HEK293 (cell line): ENCODE measurements at regions not wholly inside any gene's neighbourhood (a gene's known extent, or its start where the extent isn't known, plus 50 kb on each side); places are given as distances from the start of the nearest gene placed in this dataset.

Source experiments
- CTCF ChIP-seq: fragments of 450-650 bp; formaldehyde crosslinking; IDR thresholded peaks from 2 replicates; pipeline ENCODE4 v1.5.1; 2016; ENCODE audit warnings: missing biosample characterization, missing genetic modification characterization
- HIC1 ChIP-seq: fragments of 450-650 bp; formaldehyde crosslinking; IDR thresholded peaks from 2 replicates; pipeline ENCODE4 v1.5.1; 2016; ENCODE audit warnings: missing biosample characterization, missing genetic modification characterization
- KLF1 ChIP-seq: fragments of 450-650 bp; formaldehyde crosslinking; IDR thresholded peaks from 2 replicates; pipeline ENCODE4 v1.5.1; 2016; ENCODE audit warnings: missing biosample characterization, missing genetic modification characterization
- MZF1 ChIP-seq: fragments of 450-650 bp; formaldehyde crosslinking; IDR thresholded peaks from 2 replicates; pipeline ENCODE4 v1.5.1; 2017; ENCODE audit warnings: missing biosample characterization, missing genetic modification characterization, borderline replicate concordance
- REST ChIP-seq: fragments of 450-650 bp; formaldehyde crosslinking; IDR thresholded peaks from 2 replicates; pipeline ENCODE4 v1.5.1; 2016; ENCODE audit warnings: missing biosample characterization, missing genetic modification characterization
- TCF7L2 ChIP-seq: IDR thresholded peaks from 2 replicates; pipeline ENCODE4 v1.6.1; 2011; ENCODE audit warnings: low read depth, mild to moderate bottlenecking, inconsistent platforms, low read length, moderate library complexity, borderline replicate concordance
- YY1 ChIP-seq: fragments of 450-650 bp; formaldehyde crosslinking; IDR thresholded peaks from 2 replicates; pipeline ENCODE4 v1.5.1; 2018; ENCODE audit warnings: missing biosample characterization, missing genetic modification characterization
- ZBTB21 ChIP-seq: fragments of 450-650 bp; formaldehyde crosslinking; IDR thresholded peaks from 2 replicates; pipeline ENCODE4 v1.5.1; 2017; ENCODE audit warnings: missing biosample characterization, missing genetic modification characterization
- ZNF138 ChIP-seq: fragments of 450-650 bp; formaldehyde crosslinking; IDR thresholded peaks from 2 replicates; pipeline ENCODE4 v1.5.1; 2016; ENCODE audit warnings: missing biosample characterization, missing genetic modification characterization, borderline replicate concordance
- ZNF2 ChIP-seq: fragments of 450-650 bp; formaldehyde crosslinking; IDR thresholded peaks from 2 replicates; pipeline ENCODE4 v1.5.1; 2016; ENCODE audit warnings: missing biosample characterization, missing genetic modification characterization
- ZNF394 ChIP-seq: fragments of 450-650 bp; formaldehyde crosslinking; IDR thresholded peaks from 2 replicates; pipeline ENCODE4 v1.5.1; 2016; ENCODE audit warnings: missing biosample characterization, missing genetic modification characterization, mild to moderate bottlenecking, moderate library complexity, borderline replicate concordance
- ZNF529 ChIP-seq: fragments of 450-650 bp; formaldehyde crosslinking; IDR thresholded peaks from 2 replicates; pipeline ENCODE4 v1.5.1; 2017; ENCODE audit warnings: missing genetic modification characterization, missing biosample characterization; ENCODE audit not compliant: insufficient replicate concordance
- ZNF670 ChIP-seq: fragments of 450-650 bp; formaldehyde crosslinking; IDR thresholded peaks from 2 replicates; pipeline ENCODE4 v1.5.1; 2016; ENCODE audit warnings: missing biosample characterization, missing genetic modification characterization, low read depth
- ZNF701 ChIP-seq: fragments of 450-650 bp; formaldehyde crosslinking; IDR thresholded peaks from 2 replicates; pipeline ENCODE4 v1.5.1; 2016; ENCODE audit warnings: missing biosample characterization, missing genetic modification characterization

GRCh38 chr1:62917314-62917713 is 133.4 kb downstream of the ATG4C start:
- no peak for TF ChIP-seq ZNF2 (tag by site-specific recombination)
- no peak for TF ChIP-seq CTCF (tag by site-specific recombination)
- no peak for TF ChIP-seq KLF1 (tag by site-specific recombination)
- TF ChIP-seq TCF7L2: no peak
- TF ChIP-seq MZF1: no peak
- no peak for TF ChIP-seq REST (tag by site-specific recombination)
- no peak for TF ChIP-seq ZNF701 (tag by site-specific recombination)
- TF ChIP-seq ZBTB21 (tag by site-specific recombination): no peak
- TF ChIP-seq ZNF394 (tag by site-specific recombination): no peak
- no peak for TF ChIP-seq ZNF670 (tag by site-specific recombination)
- no peak for TF ChIP-seq YY1
- no peak for TF ChIP-seq ZNF138 (tag by site-specific recombination)
- TF ChIP-seq HIC1 (tag by site-specific recombination): no peak
- no peak for TF ChIP-seq ZNF529
